Renal cortical epithelial cell (primary cell): ENCODE measurements at regions not wholly inside any gene's neighbourhood (a gene's known extent, or its start where the extent isn't known, plus 50 kb on each side); places are given as distances from the start of the nearest gene placed in this dataset.
"Not testable (repeated sequence)": the region's sequence is repeated elsewhere in the genome, so short reads cannot be mapped to it uniquely, and the experiment has no call there.

Experiments used
- DNase-seq: peaks from one replicate; pipeline ENCODE4 v3.0.0-alpha.2; 2011; ENCODE audit warnings: low read depth

DNA sequence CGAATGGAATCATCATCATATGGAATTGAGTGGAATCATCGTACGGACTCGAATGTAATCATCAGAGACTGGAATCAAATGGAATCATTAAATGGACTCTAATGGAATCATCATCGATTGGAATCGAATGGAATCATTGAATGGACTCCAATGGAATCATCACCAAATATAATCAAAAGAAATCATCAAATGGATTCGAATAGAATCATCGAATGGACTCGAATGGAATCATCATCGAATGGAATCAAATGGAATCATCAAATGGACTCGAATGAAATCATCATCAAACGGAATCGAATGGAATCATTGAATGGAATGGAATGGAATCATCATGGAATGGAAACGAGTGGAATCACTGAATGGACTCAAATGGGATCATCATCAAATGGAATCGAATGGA lies 233.5 kb downstream of the SHCBP1 start:
- DNase-seq: not testable (repeated sequence)

DNA sequence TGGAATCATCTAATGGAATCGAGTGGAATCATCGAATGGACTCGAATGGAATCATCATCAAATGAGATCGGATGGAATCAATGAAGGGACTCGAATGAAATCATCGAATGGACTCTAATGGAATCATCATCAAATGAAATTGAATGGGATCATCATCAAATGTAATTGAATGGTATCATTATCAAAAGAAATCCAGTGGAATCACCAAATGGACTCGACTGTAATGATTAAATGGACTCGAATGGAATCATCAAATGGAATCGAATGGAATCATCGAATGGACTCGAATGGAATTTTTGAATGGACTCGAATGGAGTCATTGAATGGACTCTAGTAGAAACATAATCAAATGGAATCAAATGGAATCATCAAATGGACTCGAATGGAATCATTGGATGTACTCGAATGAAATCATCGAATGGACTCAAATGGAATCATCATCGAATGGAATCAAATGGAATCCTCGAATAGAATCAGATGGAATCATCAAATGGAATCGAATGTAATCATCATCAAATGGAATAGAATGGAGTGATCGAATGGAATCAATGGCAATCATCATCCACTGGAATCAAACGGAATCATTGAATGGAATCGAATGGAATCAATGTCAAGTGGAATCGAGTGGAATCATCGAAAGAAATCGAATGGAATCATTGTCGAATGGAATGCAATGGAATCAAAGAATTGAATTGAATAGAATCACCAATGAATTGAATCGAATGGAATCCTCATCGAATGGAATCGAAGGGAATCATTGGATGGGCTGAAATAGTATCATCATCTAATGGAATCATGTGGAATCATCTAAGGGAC lies 234.2 kb downstream of the SHCBP1 start:
- DNase-seq: not testable (repeated sequence)

DNA sequence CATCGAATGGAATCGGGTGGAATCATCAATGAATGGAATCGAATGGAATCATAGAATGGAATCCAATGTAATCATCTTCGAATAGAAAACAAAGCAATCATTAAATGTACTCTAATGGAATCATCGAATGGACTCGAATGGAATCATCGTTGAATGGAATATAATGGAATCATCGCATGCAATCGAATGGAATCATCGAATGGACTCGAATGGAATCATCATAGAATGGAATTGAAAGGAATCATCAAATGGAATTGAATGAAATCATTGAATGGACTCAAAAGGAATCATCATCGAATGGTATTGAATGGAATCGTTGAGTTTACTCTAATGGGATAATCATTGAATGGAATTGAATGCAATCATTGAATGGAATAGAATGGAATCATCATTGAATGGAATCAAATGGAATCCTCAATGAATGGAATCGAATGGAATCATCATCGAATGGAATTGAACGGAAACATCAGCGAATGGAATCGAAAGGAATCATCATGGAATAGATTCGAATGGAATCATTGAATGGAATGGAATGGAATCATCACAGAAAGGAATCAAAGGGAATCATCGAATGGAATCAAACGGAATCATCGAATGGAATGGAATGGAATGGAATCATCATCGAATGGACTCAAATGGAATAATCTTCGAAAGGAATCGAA lies 234.9 kb downstream of the SHCBP1 start:
- not testable (repeated sequence) for DNase-seq

DNA sequence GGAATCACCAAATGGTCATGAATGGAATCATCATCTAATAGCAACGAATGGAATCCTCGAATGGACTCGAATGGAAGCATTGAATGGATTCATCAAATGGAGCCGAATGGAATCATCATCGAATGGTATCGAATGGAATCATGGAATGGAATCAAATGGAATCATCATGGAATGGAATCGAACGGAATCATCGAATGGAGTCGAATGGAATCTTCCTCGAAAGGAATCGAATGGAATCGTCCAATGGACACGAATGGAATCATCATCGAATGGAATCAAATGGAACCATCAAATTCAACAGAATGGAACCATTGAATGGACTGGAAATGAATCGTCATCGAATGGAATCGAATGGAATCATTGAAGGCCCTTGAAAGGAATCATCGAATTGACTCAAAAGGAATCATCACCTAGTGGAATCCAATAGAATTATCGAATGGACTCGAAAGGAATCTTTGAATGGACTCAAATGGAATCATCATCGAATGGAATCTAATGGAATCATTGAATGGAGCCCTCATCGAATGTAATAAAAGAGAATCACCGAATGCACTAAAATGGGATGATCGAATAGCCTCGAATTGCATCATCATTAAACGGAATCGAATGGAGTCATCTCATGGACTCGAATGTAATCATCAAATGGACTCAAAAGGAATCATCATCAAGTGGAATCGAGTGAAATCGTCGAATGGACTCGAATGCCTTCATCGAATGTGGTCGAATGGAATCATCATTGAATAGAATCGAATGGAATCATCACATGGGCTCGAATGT lies 236.7 kb downstream of the SHCBP1 start:
- DNase-seq: peak; percentile 53

DNA sequence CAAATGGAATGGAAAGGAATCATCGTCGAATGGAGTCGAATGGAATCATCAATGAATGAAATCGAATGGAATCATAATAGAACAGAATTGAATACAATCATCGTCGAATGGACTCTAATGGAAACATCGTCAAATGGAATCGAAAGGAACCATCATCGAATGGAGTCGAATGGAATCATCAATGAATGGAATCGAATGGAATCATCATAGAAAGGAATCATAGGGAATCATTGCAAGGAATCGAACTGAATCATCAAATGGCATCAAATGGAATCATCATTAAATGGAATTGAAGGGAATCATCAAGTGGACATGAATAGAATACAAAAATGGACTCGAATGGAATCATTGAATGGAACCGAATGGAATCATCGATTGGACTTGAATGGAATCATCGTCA lies 237.6 kb downstream of the SHCBP1 start:
- peak; percentile 31 for DNase-seq

DNA sequence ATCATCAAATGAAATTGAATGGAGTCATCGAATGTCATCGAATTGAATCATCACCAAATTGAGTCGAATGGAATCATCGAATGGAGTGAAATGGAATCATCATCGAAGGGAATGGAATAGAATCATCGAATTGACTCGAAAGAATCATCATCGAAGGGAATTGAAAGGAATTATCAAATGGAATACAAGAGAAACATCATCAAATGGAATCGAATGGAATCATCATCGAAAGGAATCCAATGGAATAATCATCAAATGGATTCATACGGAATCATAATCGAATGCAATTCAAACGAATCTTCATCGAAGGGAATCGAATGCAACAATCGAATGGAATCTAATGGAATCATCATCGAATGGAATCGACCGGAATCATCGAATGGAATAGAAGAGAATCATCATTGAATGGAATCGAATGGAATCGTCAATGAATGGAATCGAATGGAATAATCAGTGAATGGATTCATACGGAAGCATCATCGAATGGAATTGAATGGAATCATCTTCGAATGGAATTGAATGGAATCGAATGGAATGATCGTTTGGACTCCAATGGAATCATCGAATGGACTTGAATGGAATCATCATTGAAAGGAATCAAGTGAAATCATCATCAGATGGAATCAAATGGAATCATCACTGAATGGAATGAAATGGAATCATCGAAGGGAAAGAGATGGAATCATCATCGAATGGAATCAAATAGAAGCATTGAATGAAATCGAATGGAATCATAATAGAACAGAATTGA lies 238.2 kb downstream of the SHCBP1 start:
- DNase-seq: peak; percentile 69

DNA sequence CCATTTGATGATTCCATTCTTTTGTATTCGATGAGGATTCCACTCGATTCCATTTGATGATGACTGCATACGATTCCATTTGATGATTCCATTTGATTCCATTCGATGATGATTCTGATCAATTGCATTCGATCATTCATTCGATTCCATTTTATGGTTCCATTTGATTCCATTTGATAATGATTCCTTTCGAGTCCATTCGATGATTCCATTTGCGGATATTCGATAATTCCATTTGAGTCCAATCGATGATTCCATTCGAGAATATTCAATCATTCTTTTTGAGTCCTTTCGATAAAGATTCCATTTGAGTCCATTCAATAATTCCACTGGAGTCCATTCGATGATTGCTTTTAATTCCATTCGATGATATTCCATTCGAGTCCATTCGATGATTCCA lies 239.1 kb downstream of the SHCBP1 start:
- not testable (repeated sequence) for DNase-seq

DNA sequence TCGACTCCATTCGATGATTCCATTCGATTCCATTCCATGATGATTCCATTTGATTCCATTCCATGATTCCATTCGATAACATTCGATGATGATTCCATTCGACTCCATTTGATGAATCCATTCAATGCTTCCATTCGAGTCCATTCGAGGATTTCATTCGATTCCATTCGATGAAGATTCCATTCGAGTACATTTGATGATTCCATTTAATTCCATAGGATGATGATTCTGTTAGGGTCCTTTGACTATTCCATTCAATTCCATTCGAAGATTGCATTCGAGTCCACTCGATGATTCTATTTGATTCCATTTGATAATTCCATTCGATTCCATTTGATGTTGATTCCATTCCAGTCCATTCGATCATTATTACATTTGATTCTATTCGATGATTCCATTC lies 239.8 kb downstream of the SHCBP1 start:
- DNase-seq: peak; percentile 31
